ENCODE measurements at regions not wholly inside any gene's neighbourhood (a gene's known extent, or its start where the extent isn't known, plus 50 kb on each side); places are given as distances from the start of the nearest gene placed in this dataset.

DNA sequence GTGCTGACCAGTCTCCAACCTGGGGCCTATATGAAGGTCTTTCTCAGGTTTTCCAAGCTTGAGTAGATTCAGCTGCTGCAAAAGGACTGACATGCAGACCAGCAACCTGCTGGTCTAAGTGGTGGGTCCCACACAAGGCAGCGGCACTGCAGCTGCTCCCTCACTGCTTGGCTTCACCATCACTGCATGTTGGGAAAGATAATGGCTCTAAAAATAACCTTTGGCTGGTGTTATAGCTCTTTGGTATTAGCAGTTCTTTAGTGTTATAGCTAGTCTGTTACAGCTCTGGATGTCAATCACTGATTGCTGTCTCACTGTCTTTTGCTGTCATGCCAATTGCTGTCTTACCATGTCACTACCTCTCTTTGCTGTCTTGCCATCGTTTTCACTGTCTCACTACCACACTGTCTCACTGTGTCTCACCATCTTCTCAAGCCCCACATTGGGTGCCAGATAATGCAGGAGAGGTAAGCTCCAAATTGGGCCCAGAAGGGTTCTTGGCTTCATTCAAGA lies 726.4 kb downstream of the TENT5A start:
- TF ChIP-seq, protein P1, sequence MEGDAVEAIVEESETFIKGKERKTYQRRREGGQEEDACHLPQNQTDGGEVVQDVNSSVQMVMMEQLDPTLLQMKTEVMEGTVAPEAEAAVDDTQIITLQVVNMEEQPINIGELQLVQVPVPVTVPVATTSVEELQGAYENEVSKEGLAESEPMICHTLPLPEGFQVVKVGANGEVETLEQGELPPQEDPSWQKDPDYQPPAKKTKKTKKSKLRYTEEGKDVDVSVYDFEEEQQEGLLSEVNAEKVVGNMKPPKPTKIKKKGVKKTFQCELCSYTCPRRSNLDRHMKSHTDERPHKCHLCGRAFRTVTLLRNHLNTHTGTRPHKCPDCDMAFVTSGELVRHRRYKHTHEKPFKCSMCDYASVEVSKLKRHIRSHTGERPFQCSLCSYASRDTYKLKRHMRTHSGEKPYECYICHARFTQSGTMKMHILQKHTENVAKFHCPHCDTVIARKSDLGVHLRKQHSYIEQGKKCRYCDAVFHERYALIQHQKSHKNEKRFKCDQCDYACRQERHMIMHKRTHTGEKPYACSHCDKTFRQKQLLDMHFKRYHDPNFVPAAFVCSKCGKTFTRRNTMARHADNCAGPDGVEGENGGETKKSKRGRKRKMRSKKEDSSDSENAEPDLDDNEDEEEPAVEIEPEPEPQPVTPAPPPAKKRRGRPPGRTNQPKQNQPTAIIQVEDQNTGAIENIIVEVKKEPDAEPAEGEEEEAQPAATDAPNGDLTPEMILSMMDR (IDR thresholded peaks at IDR 0.05): no peak

DNA sequence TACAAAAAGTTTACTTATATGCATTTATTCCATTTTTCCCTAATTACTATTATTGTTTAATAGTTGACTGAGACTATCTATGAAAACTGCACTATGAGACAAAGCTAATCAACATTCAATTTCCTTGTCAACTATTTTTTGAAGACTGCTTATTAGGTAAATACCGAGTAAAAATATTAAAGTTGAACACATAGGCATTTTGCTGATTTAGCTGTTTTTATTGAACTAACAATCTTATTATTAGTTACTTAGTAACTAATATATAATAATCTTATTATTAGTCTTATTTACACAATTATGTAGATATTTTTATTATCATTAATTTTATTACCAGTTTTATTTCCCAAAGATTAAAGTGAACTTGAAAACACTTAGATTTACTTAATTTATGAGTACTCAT lies 728.8 kb downstream of the TENT5A start:
- TF ChIP-seq, protein P1 (IDR thresholded peaks at IDR 0.05): no peak

DNA sequence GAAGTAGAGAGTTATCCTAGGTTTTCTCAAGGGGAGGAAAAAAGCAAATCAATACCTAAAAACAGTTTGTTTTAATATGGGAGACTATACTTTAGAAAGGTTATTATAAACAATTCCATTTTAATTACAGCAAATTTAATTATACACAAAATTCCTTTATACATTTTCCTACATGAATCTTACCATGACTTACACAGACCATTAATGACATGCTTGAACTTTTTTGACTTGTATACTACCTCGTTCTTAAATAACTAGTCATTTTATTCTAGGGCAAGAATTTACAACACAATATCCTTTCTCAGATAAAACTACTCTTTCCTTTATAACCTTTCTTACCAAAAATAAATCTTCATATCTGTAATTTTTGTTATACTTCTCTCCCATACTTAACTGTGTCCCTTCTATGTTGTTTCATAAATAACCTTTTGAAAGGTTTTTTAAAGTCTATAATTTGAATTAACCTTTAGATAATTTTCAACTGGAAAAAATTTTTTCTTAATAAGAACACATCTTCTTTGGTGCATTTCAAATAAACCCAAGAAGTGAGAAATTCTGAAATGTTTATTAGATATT lies 729.4 kb downstream of the TENT5A start:
- TF ChIP-seq, protein P1 (IDR thresholded peaks at IDR 0.05): no peak

DNA sequence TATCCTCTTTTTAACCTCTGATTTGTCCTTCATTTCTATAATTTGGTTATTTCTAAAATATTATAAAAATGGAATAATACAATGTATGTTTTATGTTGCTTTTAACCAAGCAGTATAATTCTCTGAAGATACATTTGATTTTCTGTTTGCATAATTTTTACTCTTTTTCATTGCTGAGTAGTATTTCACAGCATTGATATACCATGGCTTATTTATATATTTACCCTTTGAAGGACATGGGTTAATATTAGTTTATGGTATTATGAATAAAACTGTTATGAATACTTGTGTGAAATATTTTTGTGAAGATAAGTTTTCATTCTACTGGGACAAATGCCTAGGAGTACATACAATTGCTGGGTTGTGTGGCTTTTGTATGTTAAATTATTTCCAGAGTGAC lies 748.6 kb downstream of the TENT5A start:
- TF ChIP-seq, protein P1 (IDR thresholded peaks at IDR 0.05): no peak

DNA sequence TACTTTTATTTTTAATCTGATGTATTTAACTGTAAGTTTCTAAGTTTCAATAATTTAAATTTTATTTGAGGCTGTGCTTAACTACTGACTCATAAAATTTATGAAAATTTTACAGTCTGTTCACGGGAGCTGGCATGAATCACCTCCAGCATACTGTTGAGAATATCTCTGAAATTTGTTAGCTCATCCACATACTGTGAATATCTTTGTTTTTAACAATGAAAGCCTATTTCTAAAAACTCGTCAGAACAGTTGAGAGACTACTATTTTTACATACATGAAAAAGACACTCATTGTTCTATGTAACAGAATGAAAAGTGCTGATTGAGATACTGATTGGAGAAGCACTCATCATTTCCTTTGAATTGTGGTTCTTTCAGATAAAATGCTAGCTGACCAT lies 749.3 kb downstream of the TENT5A start:
- TF ChIP-seq, protein P1 (IDR thresholded peaks at IDR 0.05): no peak

DNA sequence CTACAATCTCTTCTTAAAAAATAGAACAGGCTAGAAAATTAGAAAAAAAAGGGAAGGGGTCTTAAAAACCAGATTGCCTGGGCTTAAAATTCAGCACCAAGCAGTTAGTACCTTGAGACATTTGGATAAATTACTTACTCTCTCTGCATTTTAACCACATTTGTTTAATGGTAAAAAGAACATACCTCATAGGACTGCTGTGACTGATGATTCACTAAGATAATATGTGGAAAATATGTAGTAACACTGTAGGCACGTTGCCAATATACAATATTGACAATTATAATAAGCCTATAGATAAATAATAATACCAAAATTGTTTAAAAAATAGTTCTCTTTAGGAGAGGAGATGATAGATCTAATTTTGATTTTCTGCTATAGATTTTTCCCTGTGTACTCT lies 750.4 kb downstream of the TENT5A start:
- TF ChIP-seq, protein P1 (IDR thresholded peaks at IDR 0.05): no peak

DNA sequence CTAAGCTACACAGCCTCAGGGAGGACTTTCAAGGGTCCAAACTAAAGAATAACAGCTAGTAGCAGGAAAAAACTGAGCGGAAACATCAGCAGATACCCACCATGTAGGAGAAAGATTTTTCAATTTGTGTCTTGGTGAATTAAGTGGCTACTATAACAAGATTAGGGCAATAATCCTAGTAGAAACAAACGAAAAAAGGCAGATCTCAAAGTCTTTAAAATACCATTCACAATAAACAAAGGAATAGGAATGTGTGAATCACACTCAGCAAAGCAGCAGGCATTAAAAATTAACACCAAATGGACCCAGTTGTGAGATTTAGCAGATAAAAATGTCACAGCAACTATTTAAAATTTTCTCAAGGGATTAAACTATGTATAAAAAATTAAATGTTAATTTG lies 761.2 kb downstream of the TENT5A start:
- TF ChIP-seq, protein P1 (IDR thresholded peaks at IDR 0.05): no peak

DNA sequence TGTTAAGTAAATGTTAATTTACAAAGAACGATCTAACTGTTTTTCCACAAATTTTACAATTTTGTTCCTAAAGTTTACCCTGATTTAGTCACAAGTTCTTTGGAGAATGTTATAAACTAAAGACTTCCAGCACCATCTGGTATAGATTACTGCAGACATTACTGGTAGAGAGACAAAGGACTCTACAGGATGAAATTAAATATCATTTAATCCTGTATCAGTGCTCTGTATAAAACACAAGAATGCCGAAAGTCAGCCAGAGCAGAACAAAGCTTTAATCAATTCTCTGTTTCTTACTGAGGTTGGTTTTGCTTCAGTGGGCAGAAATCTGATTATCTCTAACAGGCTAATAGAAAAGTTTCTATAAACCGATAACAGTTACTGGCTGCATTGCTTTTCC lies 763.6 kb downstream of the TENT5A start:
- TF ChIP-seq, protein P1 (IDR thresholded peaks at IDR 0.05): no peak
